ENCODE measurements at regions not wholly inside any gene's neighbourhood (a gene's known extent, or its start where the extent isn't known, plus 50 kb on each side); places are given as distances from the start of the nearest gene placed in this dataset.

GRCh38 chr15:69951256-69951897 is 146.3 kb downstream of the TLE3 start:
- Histone ChIP-seq H3K4me3 (no peak overlapping the region), H3K4me1 (no peaks in the 10 kb centered on the region), H3K9me3 (no peaks in the 10 kb centered on the region), H3K36me3 (no peaks in the 10 kb centered on the region), H3K27ac (no peak overlapping the region), H3K27me3 (no peaks in the 10 kb centered on the region)
- DNase-seq: no peak
- 82 to 84% methylated on average over 2 of the region's 2 CpGs for WGBS, 2 donors (ENCODE audit: low coverage in 1 of 2)
- intact Hi-C loops (cut with DNase I; ENCODE audit: low total_unique reads) (no loop called here), in situ Hi-C loops (cut with MboI; ENCODE audit: low pct_ligation_motif_present in 1 of 4, low pct_unique_long_range_greater_than_20kb in 1 of 4, low sequenced_read_pairs in 3 of 4) (no loop called here)
- no peak for TF ChIP-seq POLR2AphosphoS5 (IDR thresholded peaks at IDR 0.05)
- no peak for TF ChIP-seq CTCF (IDR thresholded peaks at IDR 0.05)
- TF ChIP-seq EP300 (IDR thresholded peaks at IDR 0.05; ENCODE audit: low read depth): no peak
- no peak for TF ChIP-seq POLR2A (IDR thresholded peaks at IDR 0.05)

GRCh38 chr15:69951898-69952555 is 145.7 kb downstream of the TLE3 start:
- Histone ChIP-seq H3K36me3 (no peaks in the 10 kb centered on the region), H3K27me3 (no peaks in the 10 kb centered on the region), H3K9me3 (no peaks in the 10 kb centered on the region), H3K4me1 (no peaks in the 10 kb centered on the region), H3K4me3 (no peak overlapping the region), H3K27ac (no peak overlapping the region)
- TF ChIP-seq POLR2A (IDR thresholded peaks at IDR 0.05): no peak
- TF ChIP-seq POLR2AphosphoS5 (IDR thresholded peaks at IDR 0.05): no peak
- TF ChIP-seq CTCF (IDR thresholded peaks at IDR 0.05): no peak
- intact Hi-C loops (cut with DNase I; ENCODE audit: low total_unique reads): no loop called here
- 82 to 84% methylated on average over 5 to 9 of the region's 9 CpGs for WGBS, 2 donors (ENCODE audit: low coverage in 1 of 2)
- DNase-seq: no peak
- in situ Hi-C loops (cut with MboI; ENCODE audit: low pct_ligation_motif_present in 1 of 4, low pct_unique_long_range_greater_than_20kb in 1 of 4, low sequenced_read_pairs in 3 of 4): no loop called here

- DNase-seq: no peak
- intact Hi-C loops (cut with DNase I; ENCODE audit: low total_unique reads) (no loop called here), in situ Hi-C loops (cut with MboI; ENCODE audit: low pct_ligation_motif_present in 1 of 4, low pct_unique_long_range_greater_than_20kb in 1 of 4, low sequenced_read_pairs in 3 of 4) (no loop called here)
- TF ChIP-seq EP300 (IDR thresholded peaks at IDR 0.05; ENCODE audit: low read depth) (no peak), POLR2A (IDR thresholded peaks at IDR 0.05) (no peak), CTCF (IDR thresholded peaks at IDR 0.05) (no peak), POLR2AphosphoS5 (IDR thresholded peaks at IDR 0.05) (no peak)
- Histone ChIP-seq H3K36me3 (no peaks in the 10 kb centered on the region), H3K4me1 (no peaks in the 10 kb centered on the region), H3K4me3 (no peak overlapping the region), H3K27ac (no peak overlapping the region), H3K9me3 (no peaks in the 10 kb centered on the region), H3K27me3 (no peaks in the 10 kb centered on the region)
- 87% methylated on average over 5 to 6 of the region's 6 CpGs for WGBS, 2 donors (ENCODE audit: low coverage in 1 of 2)
Observed at GRCh38 chr15:69953051-69953450, 144.7 kb downstream of the TLE3 start.

- Histone ChIP-seq H3K27ac (no peak overlapping the region), H3K4me1 (no peaks in the 10 kb centered on the region), H3K27me3 (no peaks in the 10 kb centered on the region), H3K4me3 (no peak overlapping the region), H3K9me3 (no peaks in the 10 kb centered on the region), H3K36me3 (no peaks in the 10 kb centered on the region)
- no peak for TF ChIP-seq POLR2AphosphoS5 (IDR thresholded peaks at IDR 0.05)
- TF ChIP-seq CTCF (IDR thresholded peaks at IDR 0.05): no peak
- TF ChIP-seq EP300 (IDR thresholded peaks at IDR 0.05; ENCODE audit: low read depth): no peak
- no peak for TF ChIP-seq POLR2A (IDR thresholded peaks at IDR 0.05)
- in situ Hi-C loops (cut with MboI; ENCODE audit: low pct_ligation_motif_present in 1 of 4, low pct_unique_long_range_greater_than_20kb in 1 of 4, low sequenced_read_pairs in 3 of 4) (no loop called here), intact Hi-C loops (cut with DNase I; ENCODE audit: low total_unique reads) (no loop called here)
- WGBS, 2 donors (ENCODE audit: low coverage in 1 of 2): 80 to 88% methylated on average over 1 to 2 of the region's 2 CpGs
- DNase-seq: no peak
Observed at GRCh38 chr15:69953816-69954215, 143.9 kb downstream of the TLE3 start.
